ENCODE measurements at regions not wholly inside any gene's neighbourhood (a gene's known extent, or its start where the extent isn't known, plus 50 kb on each side); places are given as distances from the start of the nearest gene placed in this dataset.

DNA sequence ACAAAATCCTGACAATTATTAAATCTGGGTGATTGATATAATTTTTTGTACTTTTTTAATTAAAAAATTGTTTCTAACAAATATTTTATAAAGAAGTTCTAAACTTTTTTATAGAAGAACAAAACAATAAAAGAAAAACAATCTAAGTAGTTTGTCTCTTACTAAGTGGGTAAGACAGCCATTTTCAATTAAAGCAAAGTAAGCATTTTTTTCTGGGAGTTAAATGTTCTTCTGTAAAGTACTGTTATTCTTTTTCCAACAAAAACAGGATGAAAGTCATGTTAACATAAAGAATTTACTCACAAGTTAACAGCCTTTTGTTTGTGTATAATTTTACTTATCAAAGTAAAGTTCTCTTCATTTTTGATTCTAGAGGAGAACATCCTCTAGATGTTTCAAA is 1029.9 kb downstream of the JRKL start:
- TF ChIP-seq, protein P1, sequence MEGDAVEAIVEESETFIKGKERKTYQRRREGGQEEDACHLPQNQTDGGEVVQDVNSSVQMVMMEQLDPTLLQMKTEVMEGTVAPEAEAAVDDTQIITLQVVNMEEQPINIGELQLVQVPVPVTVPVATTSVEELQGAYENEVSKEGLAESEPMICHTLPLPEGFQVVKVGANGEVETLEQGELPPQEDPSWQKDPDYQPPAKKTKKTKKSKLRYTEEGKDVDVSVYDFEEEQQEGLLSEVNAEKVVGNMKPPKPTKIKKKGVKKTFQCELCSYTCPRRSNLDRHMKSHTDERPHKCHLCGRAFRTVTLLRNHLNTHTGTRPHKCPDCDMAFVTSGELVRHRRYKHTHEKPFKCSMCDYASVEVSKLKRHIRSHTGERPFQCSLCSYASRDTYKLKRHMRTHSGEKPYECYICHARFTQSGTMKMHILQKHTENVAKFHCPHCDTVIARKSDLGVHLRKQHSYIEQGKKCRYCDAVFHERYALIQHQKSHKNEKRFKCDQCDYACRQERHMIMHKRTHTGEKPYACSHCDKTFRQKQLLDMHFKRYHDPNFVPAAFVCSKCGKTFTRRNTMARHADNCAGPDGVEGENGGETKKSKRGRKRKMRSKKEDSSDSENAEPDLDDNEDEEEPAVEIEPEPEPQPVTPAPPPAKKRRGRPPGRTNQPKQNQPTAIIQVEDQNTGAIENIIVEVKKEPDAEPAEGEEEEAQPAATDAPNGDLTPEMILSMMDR (IDR thresholded peaks at IDR 0.05 in 4 of 5, conservative IDR thresholded peaks at IDR 0.05 in 1 of 5) = no peak
- TF ChIP-seq POLR2A (IDR thresholded peaks at IDR 0.05) = no peak

Measured in gastrocnemius medialis (tissue), 4 donors.